Gastroesophageal sphincter (tissue), 4 donors: ENCODE measurements at regions not wholly inside any gene's neighbourhood (a gene's known extent, or its start where the extent isn't known, plus 50 kb on each side); places are given as distances from the start of the nearest gene placed in this dataset.
A peak's percentile ranks its signal among the peaks of the same experiment; 100 is the strongest.

Experiments used
- ATAC-seq: fragments of 150-250 bp; one replicate; pipeline ENCODE4 v1.9.1; 2016; ENCODE audit warnings: mild to moderate bottlenecking, moderate library complexity
- H3K27ac ChIP-seq, 4 donors: fragments of 200-600 bp; sonication (generic) in 3 of 4; 1 replicate in 3 of 4; 2 replicates in 1 of 4; pipeline ENCODE4 v1.5.1; 2016 to 2019
- H3K27me3 ChIP-seq: fragments of 200-600 bp; sonication (generic); one replicate; pipeline ENCODE4 v1.5.1; 2019
- H3K36me3 ChIP-seq, 2 donors: fragments of 200-600 bp; sonication (generic); one replicate each; pipeline ENCODE4 v1.5.1; 2019; ENCODE audit warnings: control low read depth in 1 of 2
- H3K4me1 ChIP-seq, 3 donors: fragments of 200-600 bp; sonication (generic); 1 replicate in 2 of 3; 2 replicates in 1 of 3; pipeline ENCODE4 v1.5.1; 2016 to 2019; ENCODE audit warnings: control low read depth in 2 of 3
- H3K4me3 ChIP-seq, 2 donors: fragments of 200-600 bp; sonication (generic); one replicate each; pipeline ENCODE4 v1.5.1; 2019; ENCODE audit warnings: mild to moderate bottlenecking in 1 of 2, moderate library complexity in 1 of 2
- H3K9me3 ChIP-seq, 3 donors: fragments of 200-600 bp; sonication (generic); one replicate each; pipeline ENCODE4 v1.5.1; 2017 to 2019; ENCODE audit warnings: control low read depth in 2 of 3
- CTCF ChIP-seq, 4 experiments: fragments of 200-600 bp in 2 of 4; fragments of 450-650 bp in 2 of 4; sonication (generic) in 1 of 4; IDR thresholded peaks; one replicate each; pipeline ENCODE4 v1.5.1; 2017 to 2019; ENCODE audit warnings: antibody characterized with exemption in 4 of 4, mild to moderate bottlenecking in 2 of 4, moderate library complexity in 2 of 4
- EP300 ChIP-seq: sonication (generic); formaldehyde crosslinking; IDR thresholded peaks from one replicate; pipeline ENCODE4 v1.6.1; 2017; ENCODE audit warnings: antibody characterized with exemption, mild to moderate bottlenecking
- POLR2A ChIP-seq, 2 donors: fragments of 450-650 bp; IDR thresholded peaks; one replicate each; pipeline ENCODE4 v1.6.1; 2017; ENCODE audit warnings: antibody characterized with exemption in 2 of 2, mild to moderate bottlenecking in 2 of 2, moderate library complexity in 1 of 2
- POLR2AphosphoS5 ChIP-seq: sonication (generic); formaldehyde crosslinking; IDR thresholded peaks from one replicate; pipeline ENCODE4 v1.6.1; 2017; ENCODE audit warnings: antibody characterized with exemption
- WGBS, 2 donors: methylation state at CpG; one replicate each; pipeline ENCODE4 v1.1.5; 2018; ENCODE audit warnings: low coverage in 1 of 2; 5-methylcytosine and 5-hydroxymethylcytosine counted together

DNA sequence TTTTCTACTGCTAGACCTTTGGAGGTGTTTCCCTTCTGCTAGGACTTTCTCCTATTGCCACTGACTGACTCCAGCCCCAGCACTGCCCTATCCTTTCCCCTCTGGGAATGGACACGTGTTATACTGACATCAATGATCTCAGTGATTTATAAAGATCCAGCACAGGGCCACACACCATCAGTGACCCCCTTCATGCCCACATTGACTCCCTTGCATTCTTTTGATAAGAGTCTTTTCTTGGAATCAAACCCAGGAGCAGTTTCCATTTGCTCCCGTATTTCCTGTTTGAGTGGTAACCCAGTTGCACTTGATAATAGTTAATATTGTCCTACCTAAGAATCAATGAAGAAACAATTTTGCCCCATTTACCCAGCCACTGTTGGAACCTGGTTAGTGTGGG lies 501.0 kb upstream of the USP24 start:
- H3K27ac ChIP-seq, result no peak overlapping the region
- no peak overlapping the region for H3K4me3 ChIP-seq
- TF ChIP-seq CTCF (IDR thresholded peaks at IDR 0.05), result no peak
- no peak for TF ChIP-seq POLR2AphosphoS5
- no peak for TF ChIP-seq POLR2A (IDR thresholded peaks at IDR 0.05)
- no peak for TF ChIP-seq EP300
- H3K36me3 ChIP-seq, result no peaks in the 10 kb centered on the region
- ATAC-seq, result no peak
- no peaks in the 10 kb centered on the region for H3K27me3 ChIP-seq
- peaks cover 19 to 51% (median 21%) of the 10 kb centered on the region in 3 donors for H3K4me1 ChIP-seq
- H3K9me3 ChIP-seq, result no peaks in the 10 kb centered on the region
- WGBS, 2 donors, result 63 to 82% methylated on average over 1 to 2 of the region's 2 CpGs

GRCh38 chr1:55714230-55714629 lies 499.1 kb upstream of the USP24 start:
- TF ChIP-seq POLR2AphosphoS5, result no peak
- no peak for TF ChIP-seq CTCF (IDR thresholded peaks at IDR 0.05)
- no peak for TF ChIP-seq EP300
- no peak for TF ChIP-seq POLR2A (IDR thresholded peaks at IDR 0.05)
- H3K4me1 ChIP-seq, result peaks cover 9 to 32% (median 15%) of the 10 kb centered on the region in 3 donors
- H3K27me3 ChIP-seq, result no peaks in the 10 kb centered on the region
- H3K36me3 ChIP-seq, result no peaks in the 10 kb centered on the region
- no peak overlapping the region for H3K27ac ChIP-seq
- ATAC-seq, result no peak
- WGBS, 2 donors, result 55 to 61% methylated on average over 3 of the region's 3 CpGs
- H3K4me3 ChIP-seq, result no peak overlapping the region
- no peaks in the 10 kb centered on the region for H3K9me3 ChIP-seq

DNA sequence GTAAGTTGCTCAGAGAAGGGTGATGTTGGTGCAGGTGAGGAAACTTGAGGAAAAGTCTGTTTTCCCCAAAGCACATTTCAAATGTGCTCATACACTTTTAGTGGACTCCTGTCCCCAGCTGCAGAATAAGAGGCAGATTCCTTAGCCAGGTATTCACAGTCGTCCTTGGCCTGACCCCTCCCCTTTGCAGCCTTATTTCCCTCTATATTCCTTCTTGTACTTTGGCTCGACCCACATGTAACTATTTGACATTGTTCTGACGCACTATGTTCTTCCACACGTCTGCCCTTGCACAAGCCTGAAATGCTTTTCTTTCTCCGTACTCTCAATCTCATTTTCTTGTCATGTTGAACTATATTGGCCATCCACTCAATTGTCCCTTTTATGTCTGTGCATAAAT lies 498.4 kb upstream of the USP24 start:
- 85 to 86% methylated on average over 4 to 5 of the region's 5 CpGs for WGBS, 2 donors
- Histone ChIP-seq H3K36me3 (no peaks in the 10 kb centered on the region), H3K9me3 (no peaks in the 10 kb centered on the region)

GRCh38 chr1:55712148-55712547 lies 497.0 kb upstream of the USP24 start:
- Histone ChIP-seq H3K4me3 (no peak overlapping the region), H3K9me3 (no peaks in the 10 kb centered on the region), H3K27me3 (no peaks in the 10 kb centered on the region), H3K27ac (no peak overlapping the region), H3K4me1 (peaks cover 0 to 13% (median 5%) of the 10 kb centered on the region in 3 donors), H3K36me3 (no peaks in the 10 kb centered on the region)
- WGBS, 2 donors, result 76 to 96% methylated on average over 3 to 5 of the region's 6 CpGs
- peak; percentile 17 for TF ChIP-seq POLR2AphosphoS5
- no peak for TF ChIP-seq CTCF (IDR thresholded peaks at IDR 0.05)
- ATAC-seq, result no peak

More for the DNA sequence above, 498.4 kb upstream of the USP24 start:
- TF ChIP-seq POLR2AphosphoS5 (no peak), POLR2A (IDR thresholded peaks at IDR 0.05) (no peak), EP300 (no peak), CTCF (IDR thresholded peaks at IDR 0.05) (no peak)
- no peak overlapping the region for H3K27ac ChIP-seq
- H3K4me1 ChIP-seq, result peaks cover 8 to 25% (median 9%) of the 10 kb centered on the region in 3 donors
- no peak overlapping the region for H3K4me3 ChIP-seq
- H3K27me3 ChIP-seq, result no peaks in the 10 kb centered on the region
- peak; percentile 42 for ATAC-seq

GRCh38 chr1:55708781-55709180 lies 493.6 kb upstream of the USP24 start:
- no peak for TF ChIP-seq CTCF (IDR thresholded peaks at IDR 0.05)
- no peak for TF ChIP-seq POLR2A (IDR thresholded peaks at IDR 0.05)
- no peak for TF ChIP-seq EP300
- H3K27ac ChIP-seq, result no peak overlapping the region
- no peaks in the 10 kb centered on the region for H3K9me3 ChIP-seq
- H3K4me3 ChIP-seq, result no peak overlapping the region
- no peaks in the 10 kb centered on the region for H3K36me3 ChIP-seq
- H3K4me1 ChIP-seq, result peaks cover 0 to 8% (median 5%) of the 10 kb centered on the region in 3 donors
- H3K27me3 ChIP-seq, result no peaks in the 10 kb centered on the region
- ATAC-seq, result no peak
- WGBS, 2 donors, result 62 to 88% methylated on average over 3 of the region's 3 CpGs
